ENCODE measurements at regions not wholly inside any gene's neighbourhood (a gene's known extent, or its start where the extent isn't known, plus 50 kb on each side); places are given as distances from the start of the nearest gene placed in this dataset.

GRCh38 chr3:63193647-63194046 lies 84.5 kb upstream of the SYNPR start:
- intact Hi-C loops (cut with micrococcal nuclease) = loop anchor here (1.0 kb wide), 3 partner anchors 360 to 571 kb away; no protein-coding TSS in a partner anchor
- ChIA-PET CTCF (interaction anchor here (0.5 to 9.6 kb wide), 21 partner anchors 9 to 571 kb away, joined by 3 to 227 read pairs (median 5); no protein-coding TSS in a partner anchor), POLR2A (interaction anchor here (0.6 to 1.3 kb wide), 2 partner anchors 9 to 38 kb away, joined by 3 read pairs; no protein-coding TSS in a partner anchor)
- H3K27me3 Mint-ChIP-seq (ENCODE audit: insufficient read depth, unreplicated experiment) = peaks cover 63% of the 10 kb centered on the region
- peak; percentile 52 for TF ChIP-seq CTCF (IDR thresholded peaks at IDR 0.05; ENCODE audit: unreplicated experiment)
- H3K9me3 Mint-ChIP-seq (ENCODE audit: unreplicated experiment) = no peaks in the 10 kb centered on the region
- DNase-seq (ENCODE audit: unreplicated experiment) = peak; percentile 26
- H3K4me3 Mint-ChIP-seq (ENCODE audit: unreplicated experiment) = no peak overlapping the region
- no TSS peak for BruUV-seq (replicated peaks)
- no peaks in the 10 kb centered on the region for H3K36me3 Mint-ChIP-seq (ENCODE audit: insufficient read depth, unreplicated experiment)
- H3K4me1 Mint-ChIP-seq (ENCODE audit: insufficient read depth, unreplicated experiment) = no peaks in the 10 kb centered on the region
- H3K27ac Mint-ChIP-seq (ENCODE audit: low read depth, unreplicated experiment) = no peak overlapping the region

GRCh38 chr3:63199606-63200005 lies 78.5 kb upstream of the SYNPR start:
- Mint-ChIP-seq H3K9me3 (ENCODE audit: unreplicated experiment) (no peaks in the 10 kb centered on the region), H3K27ac (ENCODE audit: low read depth, unreplicated experiment) (no peak overlapping the region), H3K4me3 (ENCODE audit: unreplicated experiment) (no peak overlapping the region), H3K4me1 (ENCODE audit: insufficient read depth, unreplicated experiment) (no peaks in the 10 kb centered on the region), H3K36me3 (ENCODE audit: insufficient read depth, unreplicated experiment) (no peaks in the 10 kb centered on the region), H3K27me3 (ENCODE audit: insufficient read depth, unreplicated experiment) (peaks cover 11% of the 10 kb centered on the region)
- intact Hi-C loops (cut with micrococcal nuclease) = no loop called here
- no peak for DNase-seq (ENCODE audit: unreplicated experiment)
- no peak for TF ChIP-seq CTCF (IDR thresholded peaks at IDR 0.05; ENCODE audit: unreplicated experiment)
- CTCF ChIA-PET = interaction anchor here (1.9 to 9.6 kb wide), 3 partner anchors 10 to 533 kb away, joined by 4 to 227 read pairs (median 7); no protein-coding TSS in a partner anchor
- BruUV-seq (replicated peaks) = no TSS peak
- POLR2A ChIA-PET = no interaction called here

- TF ChIP-seq CTCF (IDR thresholded peaks at IDR 0.05; ENCODE audit: unreplicated experiment) = no peak
- Mint-ChIP-seq H3K27me3 (ENCODE audit: insufficient read depth, unreplicated experiment) (no peaks in the 10 kb centered on the region), H3K36me3 (ENCODE audit: insufficient read depth, unreplicated experiment) (no peaks in the 10 kb centered on the region), H3K9me3 (ENCODE audit: unreplicated experiment) (no peaks in the 10 kb centered on the region), H3K27ac (ENCODE audit: low read depth, unreplicated experiment) (peak overlapping the region; percentile 51), H3K4me1 (ENCODE audit: insufficient read depth, unreplicated experiment) (peaks cover 6% of the 10 kb centered on the region), H3K4me3 (ENCODE audit: unreplicated experiment) (no peak overlapping the region)
- BruUV-seq (replicated peaks) = no TSS peak
- DNase-seq (ENCODE audit: unreplicated experiment) = peak; percentile 39
- CTCF ChIA-PET = interaction anchor here (0.7 to 1.8 kb wide), 10 partner anchors 8 to 587 kb away, joined by 3 to 23 read pairs (median 4); no protein-coding TSS in a partner anchor
- intact Hi-C loops (cut with micrococcal nuclease) = no loop called here
- POLR2A ChIA-PET = interaction anchor here (1.0 to 1.3 kb wide), 3 partner anchors 8 to 598 kb away, joined by 3 to 5 read pairs (median 3); no protein-coding TSS in a partner anchor
Measured at GRCh38 chr3:63202529-63202928, 75.6 kb upstream of the SYNPR start.

- no TSS peak for BruUV-seq (replicated peaks)
- Mint-ChIP-seq H3K27ac (ENCODE audit: low read depth, unreplicated experiment) (no peak overlapping the region), H3K4me1 (ENCODE audit: insufficient read depth, unreplicated experiment) (peaks cover 6% of the 10 kb centered on the region), H3K27me3 (ENCODE audit: insufficient read depth, unreplicated experiment) (peaks cover 15% of the 10 kb centered on the region), H3K36me3 (ENCODE audit: insufficient read depth, unreplicated experiment) (no peaks in the 10 kb centered on the region), H3K4me3 (ENCODE audit: unreplicated experiment) (no peak overlapping the region), H3K9me3 (ENCODE audit: unreplicated experiment) (no peaks in the 10 kb centered on the region)
- DNase-seq (ENCODE audit: unreplicated experiment) = no peak
- intact Hi-C loops (cut with micrococcal nuclease) = no loop called here
- POLR2A ChIA-PET = no interaction called here
- CTCF ChIA-PET = interaction anchor here (1.0 to 1.7 kb wide), 4 partner anchors 13 to 541 kb away, joined by 3 to 12 read pairs (median 3); no protein-coding TSS in a partner anchor
- no peak for TF ChIP-seq CTCF (IDR thresholded peaks at IDR 0.05; ENCODE audit: unreplicated experiment)
Measured at GRCh38 chr3:63207066-63207590, 71.0 kb upstream of the SYNPR start.
